ENCODE measurements at regions not wholly inside any gene's neighbourhood (a gene's known extent, or its start where the extent isn't known, plus 50 kb on each side); places are given as distances from the start of the nearest gene placed in this dataset.

- no peak for DNase-seq (ENCODE audit: low spot score)
Measured at GRCh38 chr13:107392205-107392604, 823.1 kb downstream of the LIG4 start.

- no peak for DNase-seq (ENCODE audit: low spot score)
Measured at GRCh38 chr13:107387525-107387924, 819.6 kb upstream of the ARGLU1 start.

GRCh38 chr13:107379407-107380155 is 811.6 kb upstream of the ARGLU1 start:
- no peak for DNase-seq (ENCODE audit: low spot score)

GRCh38 chr13:107376341-107377125 is 808.6 kb upstream of the ARGLU1 start:
- peak; percentile 45 for DNase-seq (ENCODE audit: low spot score)

- no peak for DNase-seq (ENCODE audit: low spot score)
Measured at GRCh38 chr13:107375701-107376340, 807.9 kb upstream of the ARGLU1 start.

- no peak for DNase-seq (ENCODE audit: low spot score)
Measured at GRCh38 chr13:107374038-107374437, 806.1 kb upstream of the ARGLU1 start.

- peak; percentile 28 for DNase-seq (ENCODE audit: low spot score)
Measured at GRCh38 chr13:107373551-107373950, 805.6 kb upstream of the ARGLU1 start.

- no peak for DNase-seq (ENCODE audit: low spot score)
Measured at GRCh38 chr13:107370015-107370785, 802.3 kb upstream of the ARGLU1 start.

GRCh38 chr13:107367258-107367657 is 799.3 kb upstream of the ARGLU1 start:
- DNase-seq (ENCODE audit: low spot score): no peak

- no peak for DNase-seq (ENCODE audit: low spot score)
Measured at GRCh38 chr13:107365466-107366215, 797.7 kb upstream of the ARGLU1 start.

GRCh38 chr13:107364658-107365057 is 796.7 kb upstream of the ARGLU1 start:
- DNase-seq (ENCODE audit: low spot score): no peak

GRCh38 chr13:107361666-107362065 is 793.7 kb upstream of the ARGLU1 start:
- no peak for DNase-seq (ENCODE audit: low spot score)

- no peak for DNase-seq (ENCODE audit: low spot score)
Measured at GRCh38 chr13:107360010-107360409, 792.1 kb upstream of the ARGLU1 start.

GRCh38 chr13:107358866-107359265 is 790.9 kb upstream of the ARGLU1 start:
- DNase-seq (ENCODE audit: low spot score): no peak

GRCh38 chr13:107351305-107351704 is 783.4 kb upstream of the ARGLU1 start:
- no peak for DNase-seq (ENCODE audit: low spot score)

GRCh38 chr13:107348925-107349324 is 781.0 kb upstream of the ARGLU1 start:
- no peak for DNase-seq (ENCODE audit: low spot score)

GRCh38 chr13:107348471-107348870 is 780.5 kb upstream of the ARGLU1 start:
- no peak for DNase-seq (ENCODE audit: low spot score)

- no peak for DNase-seq (ENCODE audit: low spot score)
Measured at GRCh38 chr13:107347641-107348369, 779.9 kb upstream of the ARGLU1 start.

GRCh38 chr13:107342747-107343146 is 774.8 kb upstream of the ARGLU1 start:
- no peak for DNase-seq (ENCODE audit: low spot score)

- DNase-seq (ENCODE audit: low spot score): no peak
Measured at GRCh38 chr13:107339209-107339608, 771.3 kb upstream of the ARGLU1 start.

GRCh38 chr13:107332188-107332587 is 764.3 kb upstream of the ARGLU1 start:
- DNase-seq (ENCODE audit: low spot score): no peak

Data from globus pallidus (tissue), 1 donor.